Right forelimb (tissue), 1 donor: ENCODE measurements at regions not wholly inside any gene's neighbourhood (a gene's known extent, or its start where the extent isn't known, plus 50 kb on each side); places are given as distances from the start of the nearest gene placed in this dataset.

Source experiments
- DNase-seq: peaks from one replicate; pipeline ENCODE4 v3.0.0-alpha.2; 2018

GRCh38 chr20:16951876-16952275 is 203.7 kb downstream of the OTOR start:
- no peak for DNase-seq

GRCh38 chr20:16952965-16953364 is 204.8 kb downstream of the OTOR start:
- no peak for DNase-seq

GRCh38 chr20:16953858-16954257 is 205.7 kb downstream of the OTOR start:
- DNase-seq, result no peak

GRCh38 chr20:16955462-16955861 is 207.3 kb downstream of the OTOR start:
- DNase-seq, result no peak

- no peak for DNase-seq
These were observed 207.8 kb downstream of the OTOR start for GRCh38 chr20:16955971-16956370.

- no peak for DNase-seq
These were observed 217.2 kb downstream of the OTOR start for GRCh38 chr20:16965401-16965800.

- no peak for DNase-seq
These were observed 218.2 kb downstream of the OTOR start for GRCh38 chr20:16966276-16966880.

GRCh38 chr20:16968099-16968498 is 219.9 kb downstream of the OTOR start:
- DNase-seq, result no peak

GRCh38 chr20:16970776-16971175 is 222.6 kb downstream of the OTOR start:
- DNase-seq, result no peak

- no peak for DNase-seq
These were observed 226.1 kb downstream of the OTOR start for GRCh38 chr20:16974080-16974854.

GRCh38 chr20:16974855-16975162 is 226.7 kb downstream of the OTOR start:
- DNase-seq, result no peak

GRCh38 chr20:16975682-16976081 is 227.5 kb downstream of the OTOR start:
- no peak for DNase-seq

- no peak for DNase-seq
These were observed 230.3 kb downstream of the OTOR start for GRCh38 chr20:16978497-16978896.

GRCh38 chr20:16982091-16982726 is 234.1 kb downstream of the OTOR start:
- no peak for DNase-seq

- DNase-seq, result no peak
These were observed 236.3 kb downstream of the OTOR start for GRCh38 chr20:16984481-16984880.

- no peak for DNase-seq
These were observed 223.5 kb upstream of the PCSK2 start for GRCh38 chr20:17003170-17003870.

GRCh38 chr20:17010181-17010580 is 216.7 kb upstream of the PCSK2 start:
- DNase-seq, result no peak

- DNase-seq, result no peak
These were observed 214.2 kb upstream of the PCSK2 start for GRCh38 chr20:17012546-17013226.

- no peak for DNase-seq
These were observed 212.6 kb upstream of the PCSK2 start for GRCh38 chr20:17014217-17014616.

GRCh38 chr20:17014756-17015366 is 212.0 kb upstream of the PCSK2 start:
- no peak for DNase-seq

- DNase-seq, result no peak
These were observed 209.6 kb upstream of the PCSK2 start for GRCh38 chr20:17017232-17017631.

GRCh38 chr20:17021481-17021880 is 205.4 kb upstream of the PCSK2 start:
- no peak for DNase-seq

GRCh38 chr20:17023036-17023435 is 203.8 kb upstream of the PCSK2 start:
- no peak for DNase-seq
